Mammary epithelial cell (primary cell): ENCODE measurements at regions not wholly inside any gene's neighbourhood (a gene's known extent, or its start where the extent isn't known, plus 50 kb on each side); places are given as distances from the start of the nearest gene placed in this dataset.

Source experiments
- CTCF ChIP-seq, 2 donors: IDR thresholded peaks in 1 of 2; conservative IDR thresholded peaks in 1 of 2; 2 replicates each; pipeline ENCODE4 v1.5.1; 2011 to 2012; ENCODE audit warnings: inconsistent platforms in 2 of 2, low read length in 2 of 2, mild to moderate bottlenecking in 2 of 2, control low read depth in 1 of 2, low read depth in 1 of 2; ENCODE audit not compliant: insufficient read depth in 1 of 2; ENCODE audit errors: extremely low read depth in 1 of 2
- EZH2 ChIP-seq: IDR thresholded peaks from 2 replicates; pipeline ENCODE4 v1.6.1; 2012; ENCODE audit warnings: low read length, inconsistent platforms, borderline replicate concordance

- TF ChIP-seq CTCF (conservative IDR thresholded peaks at IDR 0.05 in 1 of 2, IDR thresholded peaks at IDR 0.05 in 1 of 2; ENCODE audit: extremely low read depth in 1 of 2, insufficient read depth in 1 of 2, low read depth in 1 of 2, low read length in 2 of 2) (no peak), EZH2 (no peak)
These were observed 99.6 kb upstream of the PLXNC1 start for GRCh38 chr12:94048757-94049156.
